Esophagus mucosa (tissue), 1 donor: ENCODE measurements at regions not wholly inside any gene's neighbourhood (a gene's known extent, or its start where the extent isn't known, plus 50 kb on each side); places are given as distances from the start of the nearest gene placed in this dataset.
A peak's percentile ranks its signal among the peaks of the same experiment; 100 is the strongest.

Experiments
- ATAC-seq: fragments of 200-7000 bp; cut with Tn5 transposase; one replicate; pipeline ENCODE4 v1.9.1; 2020
- donor health status: DM: yes; HTN: yes; CAD: no.

GRCh38 chrX:51437521-51437920 lies 58.9 kb downstream of the NUDT11 start:
- no peak for ATAC-seq

- no peak for ATAC-seq
Measured at GRCh38 chrX:51435101-51435500, 61.3 kb downstream of the NUDT11 start.

GRCh38 chrX:51421972-51422597 lies 74.3 kb downstream of the NUDT11 start:
- ATAC-seq, result no peak

GRCh38 chrX:51420610-51421009 lies 75.8 kb downstream of the NUDT11 start:
- no peak for ATAC-seq

- ATAC-seq, result no peak
Measured at GRCh38 chrX:51408462-51408861, 75.8 kb downstream of the NUDT10 start.

- no peak for ATAC-seq
Measured at GRCh38 chrX:51407520-51408409, 75.1 kb downstream of the NUDT10 start.

- ATAC-seq, result no peak
Measured at GRCh38 chrX:51406688-51407519, 74.3 kb downstream of the NUDT10 start.

- ATAC-seq, result no peak
Measured at GRCh38 chrX:51404445-51404844, 71.8 kb downstream of the NUDT10 start.

GRCh38 chrX:51395810-51396728 lies 63.4 kb downstream of the NUDT10 start:
- ATAC-seq, result peak; percentile 23

- ATAC-seq, result no peak
Measured at GRCh38 chrX:51395480-51395809, 62.8 kb downstream of the NUDT10 start.
